ENCODE measurements at regions not wholly inside any gene's neighbourhood (a gene's known extent, or its start where the extent isn't known, plus 50 kb on each side); places are given as distances from the start of the nearest gene placed in this dataset.
"Not testable (repeated sequence)": the region's sequence is repeated elsewhere in the genome, so short reads cannot be mapped to it uniquely, and the experiment has no call there.

DNA sequence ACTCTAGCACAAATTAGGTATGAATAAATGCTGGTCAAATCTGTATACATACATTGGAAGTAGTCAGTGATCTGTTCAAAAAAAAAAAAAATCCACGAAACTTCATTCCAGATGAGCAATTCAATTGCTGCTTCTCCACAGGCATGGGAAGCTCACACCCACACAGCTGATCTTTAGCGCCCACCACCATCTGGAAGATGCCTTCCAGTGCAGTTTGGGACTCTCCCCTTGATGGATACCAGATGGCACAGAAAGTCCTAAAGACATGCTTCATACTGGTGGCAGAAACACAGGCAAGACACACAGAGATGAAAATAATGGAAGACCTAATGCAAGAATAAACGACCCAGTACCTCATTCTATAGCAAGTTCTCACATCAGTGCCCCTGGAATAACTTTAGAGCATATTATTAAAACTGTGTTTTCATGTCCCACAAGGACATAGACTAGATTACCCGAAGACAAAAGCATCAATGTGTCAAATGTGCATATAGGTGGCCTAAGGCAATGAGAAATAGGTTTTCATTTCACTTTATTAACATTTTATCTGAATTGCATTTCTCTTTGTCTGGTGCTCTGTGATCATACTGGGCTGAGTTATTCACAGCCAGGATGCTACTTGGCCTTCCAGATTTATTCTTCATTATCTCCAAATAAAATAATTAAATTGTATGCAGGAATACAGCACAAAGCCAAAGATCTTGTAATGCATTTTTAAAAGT, 135.4 kb upstream of the TAS2R1 start (continued):
- TF ChIP-seq RFX5 (IDR thresholded peaks at IDR 0.05; ENCODE audit: low read depth, low read length): no peak

- H3K4me2 ChIP-seq (ENCODE audit: low read depth, low read length): no peak overlapping the region
- H3K4me3 ChIP-seq (ENCODE audit: insufficient read depth, low read depth, low read length): no peak overlapping the region
Observed at GRCh38 chr5:9761706-9762105, 131.6 kb upstream of the TAS2R1 start.

GRCh38 chr5:9752670-9753069, 122.5 kb upstream of the TAS2R1 start:
- H3K4me2 ChIP-seq (ENCODE audit: low read depth, low read length); H3K18ac ChIP-seq (ENCODE audit: low read depth, low read length); H3K27ac ChIP-seq (ENCODE audit: insufficient read depth, low read length); H4K91ac ChIP-seq (ENCODE audit: insufficient read depth, low read depth, low read length); H3K27me3 ChIP-seq (ENCODE audit: control insufficient read depth, insufficient read depth, low read length); H2AK9ac ChIP-seq (replicated peaks; ENCODE audit: low read depth, low read length, poor library complexity); BruUV-seq (replicated peaks); H3K4me1 ChIP-seq (ENCODE audit: control insufficient read depth, insufficient read depth, low read length); H4K20me1 ChIP-seq (ENCODE audit: insufficient read depth, low read length); H3K9ac ChIP-seq (ENCODE audit: low read depth, low read length); H3K23ac ChIP-seq (ENCODE audit: low read depth, low read length); H2BK120ac ChIP-seq (ENCODE audit: low read depth, low read length); H4K5ac ChIP-seq (ENCODE audit: low read depth, low read length); H3K4me3 ChIP-seq (ENCODE audit: insufficient read depth, low read depth, low read length); ATAC-seq (ENCODE audit: low read depth); H3K9me1 ChIP-seq (ENCODE audit: insufficient read depth, low read length); H3K36me3 ChIP-seq (ENCODE audit: control insufficient read depth, insufficient read depth, low read length); dilution Hi-C loops (cut with HindIII; ENCODE audit: low sequenced_read_pairs, unreplicated experiment); H3K56ac ChIP-seq (ENCODE audit: extremely low read depth, insufficient read depth, low read length); H4K8ac ChIP-seq (ENCODE audit: low read depth in 2 of 2, low read length in 2 of 2); H2AFZ ChIP-seq (replicated peaks; ENCODE audit: low read length, poor library complexity); H3K14ac ChIP-seq (replicated peaks; ENCODE audit: low read depth, low read length); in situ Hi-C loops (cut with MboI; ENCODE audit: low sequenced_read_pairs); POLR2A ChIA-PET (ENCODE audit: unreplicated experiment); H3K9me3 ChIP-seq (ENCODE audit: control insufficient read depth, insufficient read depth, low read length); H2BK20ac ChIP-seq (ENCODE audit: low read depth, low read length); DNase-seq; H2AK5ac ChIP-seq (ENCODE audit: low read depth, low read length); H3K4ac ChIP-seq (ENCODE audit: low read depth, low read length); H3K79me1 ChIP-seq (ENCODE audit: low read depth in 1 of 2, low read length in 2 of 2); H2BK15ac ChIP-seq (ENCODE audit: low read depth, low read length); H2BK5ac ChIP-seq (ENCODE audit: low read depth, low read length, poor library complexity, severe bottlenecking); CTCF ChIA-PET: not testable (repeated sequence)
- no CpG with 5 or more reads among the region's 5 CpGs for WGBS, 2 experiments (ENCODE audit: extremely low coverage in 2 of 2, insufficient read length in 1 of 2)
- intact Hi-C loops (cut with micrococcal nuclease): loop anchor here (1.0 kb wide), 1 partner anchor 9 kb away; no protein-coding TSS in a partner anchor

More at GRCh38 chr5:9761706-9762105, 131.6 kb upstream of the TAS2R1 start:
- Histone ChIP-seq H3K9ac (ENCODE audit: low read depth, low read length) (no peak overlapping the region), H2BK15ac (ENCODE audit: low read depth, low read length) (no peak overlapping the region), H3K4me1 (ENCODE audit: control insufficient read depth, insufficient read depth, low read length) (peaks cover 4% of the 10 kb centered on the region; the same call in 1 of the 2 replicates), H2AK9ac (replicated peaks; ENCODE audit: low read depth, low read length, poor library complexity) (no peak overlapping the region), H2BK5ac (ENCODE audit: low read depth, low read length, poor library complexity, severe bottlenecking) (no peak overlapping the region), H3K14ac (replicated peaks; ENCODE audit: low read depth, low read length) (no peak overlapping the region; the same call in 1 of the 2 replicates), H2BK120ac (ENCODE audit: low read depth, low read length) (no peak overlapping the region), H4K20me1 (ENCODE audit: insufficient read depth, low read length) (no peaks in the 10 kb centered on the region), H2AK5ac (ENCODE audit: low read depth, low read length) (no peak overlapping the region), H2AFZ (replicated peaks; ENCODE audit: low read length, poor library complexity) (no peak overlapping the region), H3K9me3 (ENCODE audit: control insufficient read depth, insufficient read depth, low read length) (no peaks in the 10 kb centered on the region), H3K9me1 (ENCODE audit: insufficient read depth, low read length) (peaks cover 5% of the 10 kb centered on the region), H4K5ac (ENCODE audit: low read depth, low read length) (no peak overlapping the region), H4K91ac (ENCODE audit: insufficient read depth, low read depth, low read length) (no peak overlapping the region), H3K56ac (ENCODE audit: extremely low read depth, insufficient read depth, low read length) (no peak overlapping the region), H4K8ac (ENCODE audit: low read depth in 2 of 2, low read length in 2 of 2) (no peak overlapping the region), H3K23ac (ENCODE audit: low read depth, low read length) (no peak overlapping the region), H2BK20ac (ENCODE audit: low read depth, low read length) (no peak overlapping the region), H3K79me1 (ENCODE audit: low read depth in 1 of 2, low read length in 2 of 2) (no peaks in the 10 kb centered on the region), H3K27me3 (ENCODE audit: control insufficient read depth, insufficient read depth, low read length) (no peaks in the 10 kb centered on the region), H3K4ac (ENCODE audit: low read depth, low read length) (no peak overlapping the region), H3K36me3 (ENCODE audit: control insufficient read depth, insufficient read depth, low read length) (no peaks in the 10 kb centered on the region), H3K18ac (ENCODE audit: low read depth, low read length) (no peak overlapping the region), H3K27ac (ENCODE audit: insufficient read depth, low read length) (no peak overlapping the region)
- ChIA-PET POLR2A (ENCODE audit: unreplicated experiment) (no interaction called here), CTCF (no interaction called here)
- intact Hi-C loops (cut with micrococcal nuclease) (loop anchor here (2.0 kb wide), 1 partner anchor 35 kb away; no protein-coding TSS in a partner anchor), dilution Hi-C loops (cut with HindIII; ENCODE audit: low sequenced_read_pairs, unreplicated experiment) (no loop called here), in situ Hi-C loops (cut with MboI; ENCODE audit: low sequenced_read_pairs) (no loop called here)
- ATAC-seq (ENCODE audit: low read depth): no peak
- DNase-seq: no peak
- TF ChIP-seq RCOR1 (IDR thresholded peaks at IDR 0.05; ENCODE audit: insufficient replicate concordance, low read length) (no peak), RAD21 (IDR thresholded peaks at IDR 0.05; ENCODE audit: low read length) (no peak), CHD1 (IDR thresholded peaks at IDR 0.05; ENCODE audit: low read depth, low read length) (no peak), SMC3 (IDR thresholded peaks at IDR 0.05; ENCODE audit: low read depth, low read length) (no peak)
- no TSS peak for BruUV-seq (replicated peaks)
- no CpG with 5 or more reads among the region's 4 CpGs for WGBS, 2 experiments (ENCODE audit: extremely low coverage in 2 of 2, insufficient read length in 1 of 2)

Data from IMR-90 (cell line).